CD14-positive monocyte (primary cell): ENCODE measurements at regions not wholly inside any gene's neighbourhood (a gene's known extent, or its start where the extent isn't known, plus 50 kb on each side); places are given as distances from the start of the nearest gene placed in this dataset.

Experiments used
- DNase-seq, 3 donors: peaks; one replicate each; pipeline ENCODE4 v3.0.0-alpha.2; 2011 to 2022
- H2AFZ ChIP-seq: 2 replicates; pipeline ENCODE4 v1.6.0; 2012; ENCODE audit warnings: mild to moderate bottlenecking, low read depth, low read length, inconsistent platforms; ENCODE audit not compliant: insufficient read depth, poor library complexity, severe bottlenecking
- H3K27ac ChIP-seq, 2 donors: 1 replicate in 1 of 2; 2 replicates in 1 of 2; pipeline ENCODE4 v1.5.1; 2012 to 2013; ENCODE audit warnings: low read length in 2 of 2, control low read depth in 1 of 2, inconsistent platforms in 1 of 2, low read depth in 1 of 2, mild to moderate bottlenecking in 1 of 2
- H3K27me3 ChIP-seq, 2 donors: one replicate each; pipeline versions ENCODE4 v1.6.0 to v1.6.1; 2011 to 2013; ENCODE audit warnings: low read length in 2 of 2; ENCODE audit not compliant: control insufficient read depth in 2 of 2, insufficient read depth in 2 of 2
- H3K36me3 ChIP-seq, 2 donors: replicated peaks in 1 of 2; 1 replicate in 1 of 2; 2 replicates in 1 of 2; pipeline versions ENCODE4 v1.5.1 to v1.6.1; 2012 to 2013; ENCODE audit warnings: low read length in 2 of 2, control low read depth in 1 of 2, inconsistent platforms in 1 of 2, mild to moderate bottlenecking in 1 of 2; ENCODE audit not compliant: insufficient read depth in 2 of 2, control insufficient read depth in 1 of 2
- H3K4me1 ChIP-seq, 2 donors: 1 replicate in 1 of 2; 2 replicates in 1 of 2; pipeline versions ENCODE4 v1.5.1 to v1.6.1; 2012 to 2013; ENCODE audit warnings: low read length in 2 of 2, control low read depth in 1 of 2, inconsistent platforms in 1 of 2, mild to moderate bottlenecking in 1 of 2, moderate library complexity in 1 of 2; ENCODE audit not compliant: insufficient read depth in 2 of 2, control insufficient read depth in 1 of 2
- H3K4me2 ChIP-seq: replicated peaks from 2 replicates; pipeline ENCODE3; 2012; ENCODE audit warnings: low read length, moderate library complexity, mild to moderate bottlenecking; ENCODE audit not compliant: poor library complexity, severe bottlenecking; ENCODE audit errors: extremely low read depth
- H3K4me3 ChIP-seq, 3 experiments: fragments of 200-600 bp in 1 of 3; sonication (generic) in 1 of 3; replicated peaks in 1 of 3; 1 replicate in 2 of 3; 2 replicates in 1 of 3; pipeline ENCODE4 v1.5.1; 2011 to 2013; ENCODE audit warnings: low read length in 3 of 3, mild to moderate bottlenecking in 3 of 3, control low read depth in 2 of 3, low read depth in 2 of 3, inconsistent platforms in 1 of 3, moderate library complexity in 1 of 3
- H3K79me2 ChIP-seq: 2 replicates; pipeline ENCODE4 v1.6.0; 2012; ENCODE audit warnings: mild to moderate bottlenecking, control low read depth, inconsistent platforms, low read length, moderate library complexity; ENCODE audit not compliant: insufficient read depth
- H3K9ac ChIP-seq: 2 replicates; pipeline ENCODE4 v1.6.0; 2017; ENCODE audit warnings: low read length, mild to moderate bottlenecking; ENCODE audit not compliant: insufficient read depth, poor library complexity, severe bottlenecking
- H3K9me3 ChIP-seq, 2 donors: replicated peaks in 1 of 2; 1 replicate in 1 of 2; 2 replicates in 1 of 2; pipeline versions ENCODE4 v1.5.1 to v1.6.1; 2012 to 2013; ENCODE audit warnings: low read length in 2 of 2, control low read depth in 1 of 2; ENCODE audit not compliant: control insufficient read depth in 1 of 2, insufficient read depth in 1 of 2
- H4K20me1 ChIP-seq: 2 replicates; pipeline ENCODE4 v1.6.0; 2012; ENCODE audit warnings: mild to moderate bottlenecking, low read length, control low read depth, moderate library complexity; ENCODE audit not compliant: insufficient read depth
- H3K27ac Mint-ChIP-seq, 7 donors: one replicate each; pipeline ENCODE4 v1.8.0; 2020; ENCODE audit warnings: mild to moderate bottlenecking in 7 of 7, mixed read lengths in 7 of 7, moderate library complexity in 6 of 7, inconsistent platforms in 2 of 7
- H3K27me3 Mint-ChIP-seq, 3 donors: one replicate each; pipeline ENCODE4 v1.8.0; 2021 to 2022; ENCODE audit warnings: low read depth in 3 of 3, mild to moderate bottlenecking in 3 of 3, mixed read lengths in 3 of 3, moderate library complexity in 3 of 3, inconsistent platforms in 1 of 3
- H3K36me3 Mint-ChIP-seq, 2 donors: one replicate each; pipeline ENCODE4 v1.8.0; 2020; ENCODE audit warnings: mixed read lengths in 2 of 2, inconsistent platforms in 1 of 2, mild to moderate bottlenecking in 1 of 2
- H3K4me1 Mint-ChIP-seq: one replicate; pipeline ENCODE4 v1.8.0; 2020; ENCODE audit warnings: mild to moderate bottlenecking, mixed read lengths
- H3K4me3 Mint-ChIP-seq, 2 donors: one replicate each; pipeline ENCODE4 v1.8.0; 2020; ENCODE audit warnings: mild to moderate bottlenecking in 2 of 2, mixed read lengths in 2 of 2, moderate library complexity in 1 of 2
- H3K9me3 Mint-ChIP-seq, 7 donors: one replicate each; pipeline ENCODE4 v1.8.0; 2020 to 2022; ENCODE audit warnings: mixed read lengths in 7 of 7, mild to moderate bottlenecking in 6 of 7, moderate library complexity in 6 of 7, inconsistent platforms in 2 of 7
- CTCF ChIP-seq: fragments of 200-600 bp; IDR thresholded peaks from one replicate; pipeline ENCODE4 v1.8.0; 2022; ENCODE audit warnings: antibody characterized with exemption, mild to moderate bottlenecking
- WGBS: methylation state at CpG from one replicate; pipeline ENCODE4 v1.1.5; 2013; ENCODE audit warnings: missing lambda C conversion rate; ENCODE audit not compliant: insufficient coverage; 5-methylcytosine and 5-hydroxymethylcytosine counted together
- intact Hi-C, 2 donors: fragments of 100-400 bp; cut with micrococcal nuclease; formaldehyde crosslinking; loops; one replicate each; pipeline versions ENCODE4 v1.15.0 to v1.15.1; 2023

- Mint-ChIP-seq H3K4me1 (peaks cover 2% of the 10 kb centered on the region), H3K4me3 (peak overlapping the region in 1 of 2 donors; percentile 2), H3K9me3 (peaks cover 0 to 2% (median 0%) of the 10 kb centered on the region in 7 donors), H3K27me3 (no peaks in the 10 kb centered on the region), H3K27ac (no peak overlapping the region), H3K36me3 (no peaks in the 10 kb centered on the region)
- Histone ChIP-seq H3K27me3 (no peaks in the 10 kb centered on the region), H4K20me1 (no peaks in the 10 kb centered on the region), H3K36me3 (no peaks in the 10 kb centered on the region), H3K27ac (no peak overlapping the region), H3K9ac (no peak overlapping the region), H3K4me1 (no peaks in the 10 kb centered on the region), H3K4me2 (no peak overlapping the region), H3K4me3 (no peak overlapping the region), H3K9me3 (no peaks in the 10 kb centered on the region), H3K79me2 (no peaks in the 10 kb centered on the region), H2AFZ (no peak overlapping the region)
- no CpG with 5 or more reads among the region's 3 CpGs for WGBS
- no peak for TF ChIP-seq CTCF
- DNase-seq, result no peak
- intact Hi-C loops, result loop anchor here (10.0 kb wide), 2 partner anchors 52 to 62 kb away; no protein-coding TSS in a partner anchor
These were observed 266.6 kb downstream of the RPS4Y2 start for GRCh38 chrY:21022326-21023044.

- Histone ChIP-seq H3K79me2 (no peaks in the 10 kb centered on the region), H3K27ac (no peak overlapping the region), H3K36me3 (no peaks in the 10 kb centered on the region), H3K4me1 (no peaks in the 10 kb centered on the region), H3K4me2 (no peak overlapping the region), H3K27me3 (no peaks in the 10 kb centered on the region), H3K9me3 (no peaks in the 10 kb centered on the region), H3K9ac (no peak overlapping the region), H4K20me1 (no peaks in the 10 kb centered on the region), H3K4me3 (no peak overlapping the region), H2AFZ (no peak overlapping the region)
- no CpG with 5 or more reads among the region's 3 CpGs for WGBS
- intact Hi-C loops, result loop anchor here (10.0 kb wide), 2 partner anchors 51 to 61 kb away; no protein-coding TSS in a partner anchor
- DNase-seq, result no peak
- H3K36me3 Mint-ChIP-seq, result no peaks in the 10 kb centered on the region
- TF ChIP-seq CTCF, result no peak
- H3K4me3 Mint-ChIP-seq, result no peak overlapping the region
- peaks cover 0 to 2% (median 0%) of the 10 kb centered on the region in 7 donors for H3K9me3 Mint-ChIP-seq
- H3K27ac Mint-ChIP-seq, result no peak overlapping the region
- H3K27me3 Mint-ChIP-seq, result no peaks in the 10 kb centered on the region
- H3K4me1 Mint-ChIP-seq, result peaks cover 2% of the 10 kb centered on the region
These were observed 268.0 kb downstream of the RPS4Y2 start for GRCh38 chrY:21023906-21024305.
